GM12865 (cell line): ENCODE measurements at regions not wholly inside any gene's neighbourhood (a gene's known extent, or its start where the extent isn't known, plus 50 kb on each side); places are given as distances from the start of the nearest gene placed in this dataset.
"Not testable (repeated sequence)": the region's sequence is repeated elsewhere in the genome, so short reads cannot be mapped to it uniquely, and the experiment has no call there.

ENCODE experiments used
- DNase-seq: peaks from one replicate; pipeline ENCODE4 v3.0.0; 2010; ENCODE audit warnings: low read depth
- H3K4me3 ChIP-seq: 2 replicates; pipeline ENCODE4 v1.5.1; 2011; ENCODE audit warnings: mild to moderate bottlenecking, low read depth, low read length, control low read depth
- TF ChIP-seq, protein P1 (sequence below): IDR thresholded peaks from 2 replicates; pipeline ENCODE4 v1.5.1; 2011; ENCODE audit warnings: low read length, control low read depth, low read depth, inconsistent platforms; ENCODE audit not compliant: insufficient read depth; ENCODE audit errors: missing control alignments

DNA sequence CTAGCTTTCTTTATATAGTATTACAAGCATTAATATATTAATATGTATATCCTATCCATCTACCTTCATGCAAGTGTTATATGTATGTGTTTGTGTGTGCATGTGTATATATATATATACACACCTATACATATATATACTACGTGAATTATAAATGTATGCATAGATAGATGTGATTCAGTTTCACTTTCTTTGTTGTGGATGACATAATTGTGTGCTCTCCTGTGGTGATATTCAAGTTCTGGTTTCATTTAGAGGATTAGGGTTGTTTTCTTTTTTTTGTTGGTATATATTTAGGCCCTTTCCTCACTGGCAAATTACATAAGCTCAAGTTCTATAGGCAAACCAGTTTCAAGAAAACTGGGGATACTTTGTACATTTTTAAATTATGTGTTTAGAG lies 225.7 kb upstream of the FANCL start:
- TF ChIP-seq, protein P1, sequence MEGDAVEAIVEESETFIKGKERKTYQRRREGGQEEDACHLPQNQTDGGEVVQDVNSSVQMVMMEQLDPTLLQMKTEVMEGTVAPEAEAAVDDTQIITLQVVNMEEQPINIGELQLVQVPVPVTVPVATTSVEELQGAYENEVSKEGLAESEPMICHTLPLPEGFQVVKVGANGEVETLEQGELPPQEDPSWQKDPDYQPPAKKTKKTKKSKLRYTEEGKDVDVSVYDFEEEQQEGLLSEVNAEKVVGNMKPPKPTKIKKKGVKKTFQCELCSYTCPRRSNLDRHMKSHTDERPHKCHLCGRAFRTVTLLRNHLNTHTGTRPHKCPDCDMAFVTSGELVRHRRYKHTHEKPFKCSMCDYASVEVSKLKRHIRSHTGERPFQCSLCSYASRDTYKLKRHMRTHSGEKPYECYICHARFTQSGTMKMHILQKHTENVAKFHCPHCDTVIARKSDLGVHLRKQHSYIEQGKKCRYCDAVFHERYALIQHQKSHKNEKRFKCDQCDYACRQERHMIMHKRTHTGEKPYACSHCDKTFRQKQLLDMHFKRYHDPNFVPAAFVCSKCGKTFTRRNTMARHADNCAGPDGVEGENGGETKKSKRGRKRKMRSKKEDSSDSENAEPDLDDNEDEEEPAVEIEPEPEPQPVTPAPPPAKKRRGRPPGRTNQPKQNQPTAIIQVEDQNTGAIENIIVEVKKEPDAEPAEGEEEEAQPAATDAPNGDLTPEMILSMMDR, result no peak
- no peak overlapping the region for H3K4me3 ChIP-seq
- no peak for DNase-seq

DNA sequence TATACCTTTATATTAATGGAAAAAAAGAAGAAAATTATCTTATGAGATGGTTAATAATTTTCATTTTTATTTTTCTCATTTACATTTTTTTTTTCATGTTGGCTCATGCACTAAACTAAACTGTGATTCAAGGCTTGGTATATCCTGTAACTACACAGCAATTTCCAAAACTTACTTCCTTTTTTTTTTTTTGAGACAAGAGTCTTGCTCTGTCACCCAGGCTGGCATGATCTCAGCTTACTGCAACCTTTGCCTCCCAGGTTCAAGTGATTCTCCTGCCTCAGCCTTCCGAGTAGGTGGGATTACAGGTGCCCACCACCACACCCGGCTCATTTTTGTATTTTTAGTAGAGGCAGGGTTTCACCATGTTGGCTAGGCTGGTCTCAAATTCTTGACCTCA lies 224.9 kb upstream of the FANCL start:
- not testable (repeated sequence) for DNase-seq, H3K4me3 ChIP-seq

DNA sequence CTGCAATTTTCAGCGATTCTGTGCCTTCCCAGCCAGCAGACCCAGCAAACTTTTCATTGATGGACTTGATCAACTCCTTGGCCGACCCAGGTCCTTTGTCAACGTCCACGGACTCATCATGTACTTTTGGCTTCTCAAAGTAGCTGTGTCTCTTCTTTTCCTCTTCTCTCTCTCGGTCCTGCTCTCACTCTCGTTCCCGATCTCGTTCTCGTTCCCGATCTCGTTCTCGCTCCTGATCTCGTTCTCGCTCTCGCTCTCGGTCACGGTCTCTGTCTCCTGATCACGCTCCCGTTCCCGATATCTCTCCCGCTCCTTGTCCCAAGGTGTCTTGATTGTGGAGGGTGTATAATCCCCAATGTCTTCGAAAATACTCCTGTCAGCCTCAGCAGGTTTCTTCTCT lies 219.5 kb upstream of the FANCL start:
- H3K4me3 ChIP-seq, result no peak overlapping the region
- TF ChIP-seq, protein P1, result no peak
- no peak for DNase-seq

DNA sequence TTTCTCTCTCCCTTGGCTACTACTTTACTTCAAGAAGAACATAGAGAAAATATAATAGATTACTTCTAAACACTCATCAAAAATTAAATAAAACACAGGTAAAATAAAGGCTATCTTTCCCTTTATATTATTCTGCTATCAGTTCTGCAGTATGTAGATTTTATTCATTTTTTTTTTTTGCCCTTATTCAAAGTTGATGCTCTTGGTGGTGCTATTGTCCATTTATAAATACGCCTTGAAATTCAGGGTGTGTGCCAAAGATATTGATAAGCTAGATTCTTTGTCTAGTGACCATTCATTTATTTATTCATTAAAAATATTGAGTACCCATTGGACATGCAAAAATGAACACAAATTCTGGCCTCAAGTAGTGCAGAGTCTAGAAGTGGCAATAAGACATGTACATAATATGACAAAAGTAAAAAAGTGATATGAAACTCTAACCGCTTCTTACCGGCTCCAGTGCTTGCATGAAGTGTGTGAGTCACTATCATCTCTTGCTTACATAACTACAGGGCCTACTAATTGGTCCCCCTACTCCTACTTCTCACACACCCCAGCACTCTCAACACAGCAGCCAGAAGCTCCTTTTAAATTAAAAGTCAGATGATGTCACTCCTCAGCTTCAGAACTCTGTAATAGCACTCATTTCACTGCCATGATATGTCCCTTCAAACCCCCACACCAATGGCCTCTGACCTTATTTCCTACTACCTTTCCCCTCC lies 208.3 kb upstream of the FANCL start:
- TF ChIP-seq, protein P1, result no peak
- peak; percentile 23 for DNase-seq
- H3K4me3 ChIP-seq, result no peak overlapping the region

DNA sequence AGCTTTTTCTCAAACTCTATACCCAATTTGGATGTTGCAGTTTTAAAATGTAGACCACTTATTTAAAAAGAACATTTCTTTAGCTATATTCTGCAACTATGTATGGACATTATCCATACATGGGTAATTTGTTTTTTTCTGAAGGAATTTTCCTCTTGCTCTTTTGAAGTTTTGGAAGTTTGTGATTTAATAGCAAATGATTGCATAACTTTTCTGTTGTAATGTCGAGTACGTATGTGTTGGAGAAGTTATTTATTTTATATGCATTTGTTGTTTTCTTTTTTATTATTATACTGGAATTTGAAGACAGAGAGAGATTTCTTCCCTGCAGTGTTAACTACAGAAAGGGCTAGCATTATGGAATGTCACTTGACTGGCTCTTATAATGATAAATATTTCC lies 207.7 kb upstream of the FANCL start:
- no peak for DNase-seq
- H3K4me3 ChIP-seq, result no peak overlapping the region
- TF ChIP-seq, protein P1, result no peak

DNA sequence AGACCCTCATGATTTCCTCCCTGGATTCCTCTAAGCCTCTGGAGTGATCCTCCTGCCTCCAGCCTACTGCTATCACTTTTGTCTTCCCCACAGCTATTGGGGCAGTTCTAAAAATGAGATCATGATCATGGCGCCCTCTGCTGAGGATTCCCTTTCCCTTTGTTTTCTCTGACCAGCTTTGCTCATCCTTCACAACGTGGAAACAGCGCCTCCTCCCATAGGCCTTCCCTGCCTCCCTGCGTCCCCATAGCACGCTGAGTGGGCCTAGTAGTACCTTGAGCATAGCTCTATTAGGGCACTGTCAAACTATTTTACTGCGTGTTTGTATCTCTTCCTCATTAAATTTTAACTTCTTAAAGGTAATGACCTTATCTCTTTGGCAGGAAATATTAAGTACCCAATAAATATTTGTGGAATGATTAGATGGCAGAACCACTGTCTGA lies 207.0 kb upstream of the FANCL start:
- TF ChIP-seq, protein P1, result peak; percentile 49
- H3K4me3 ChIP-seq, result no peak overlapping the region

DNA sequence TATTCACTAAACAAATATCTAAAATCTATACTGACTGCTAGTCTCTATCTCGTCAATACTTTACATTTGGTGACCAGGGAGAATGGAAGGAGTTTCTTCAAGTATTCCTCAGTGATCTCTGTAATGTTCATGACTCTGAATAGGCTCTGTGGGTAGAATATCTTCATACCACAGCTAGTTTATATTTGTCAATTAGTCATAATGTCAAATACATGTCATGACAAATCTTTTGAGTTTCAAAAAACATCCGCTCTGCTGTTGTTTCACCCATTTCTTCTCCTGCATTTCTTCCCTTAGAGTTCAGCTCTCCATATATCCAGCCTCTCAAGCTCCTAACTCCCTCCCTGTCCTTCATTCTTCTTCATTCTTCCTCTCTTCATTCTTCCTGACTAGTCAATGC lies 206.5 kb upstream of the FANCL start:
- TF ChIP-seq, protein P1, result no peak
- H3K4me3 ChIP-seq, result no peak overlapping the region
- DNase-seq, result no peak

More for the DNA sequence above, 207.0 kb upstream of the FANCL start:
- DNase-seq, result peak; percentile 73
